HepG2 (cell line): ENCODE measurements at regions not wholly inside any gene's neighbourhood (a gene's known extent, or its start where the extent isn't known, plus 50 kb on each side); places are given as distances from the start of the nearest gene placed in this dataset.

ENCODE experiments used
- ATAC-seq: fragments of 200-7000 bp; cut with Tn5 transposase; 3 replicates; pipeline ENCODE4 v1.9.1; 2020; ENCODE audit warnings: mild to moderate bottlenecking, moderate library complexity
- BruUV-seq: library from RNA; stranded (reverse); fragments of 400-500 nt; replicated peaks from 2 replicates; lab custom pipeline; 2021; lab: Mats Ljungman, UMichigan
- CTCF ChIA-PET: fragments of 300-600 bp; formaldehyde crosslinking; extraction: SDS; loops from one replicate; lab custom pipeline; 2021; ENCODE audit warnings: low total read pairs, inconsistent platforms, low intra/inter-chr PET ratio; lab: Yijun Ruan, JAX
- POLR2A ChIA-PET: fragments of 350-600 bp; sonication (Branson Sonifier 250); formaldehyde crosslinking; loops from one replicate; lab custom pipeline; 2020; ENCODE audit warnings: antibody characterized with exemption, inconsistent platforms; lab: Yijun Ruan, JAX
- DNase-seq: peaks from one replicate; pipeline ENCODE4 v3.0.0-alpha.2; 2015; ENCODE audit warnings: low spot score
- FAIRE-seq: peaks from 3 replicates; lab custom pipeline; 2011; peaks lifted over from hg19 to GRCh38; lab: Jason Lieb, UNC
- H2AFZ ChIP-seq: one replicate; pipeline ENCODE4 v1.6.1; 2011; ENCODE audit warnings: low read length, inconsistent platforms
- H3K27ac ChIP-seq: fragments of 300-600 bp; 3 replicates; pipeline ENCODE4 v1.8.0; 2011; ENCODE audit warnings: mixed run types, mild to moderate bottlenecking, mixed read lengths, low read length, inconsistent platforms; ENCODE audit not compliant: insufficient read depth; ENCODE audit errors: extremely low read length
- H3K27me3 ChIP-seq, 2 experiments: fragments of 200-600 bp in 1 of 2; 2 replicates in 1 of 2; 3 replicates in 1 of 2; pipeline versions ENCODE4 v1.6.0 to v1.8.0; 2011; ENCODE audit warnings: low read length in 2 of 2, mild to moderate bottlenecking in 2 of 2, moderate library complexity in 2 of 2, inconsistent platforms in 1 of 2; ENCODE audit not compliant: insufficient read depth in 2 of 2, control insufficient read depth in 1 of 2
- H3K36me3 ChIP-seq, 2 experiments: fragments of 200-600 bp in 1 of 2; replicated peaks in 1 of 2; 2 replicates in 1 of 2; 3 replicates in 1 of 2; pipeline versions ENCODE4 v1.5.1 to v1.8.0; 2011; ENCODE audit warnings: low read length in 2 of 2, inconsistent platforms in 1 of 2; ENCODE audit not compliant: insufficient read depth in 2 of 2, control insufficient read depth in 1 of 2
- H3K4me1 ChIP-seq: 2 replicates; pipeline ENCODE4 v1.5.1; 2012; ENCODE audit warnings: low read length, inconsistent platforms; ENCODE audit not compliant: insufficient read depth
- H3K4me2 ChIP-seq: 2 replicates; pipeline ENCODE4 v1.6.0; 2011; ENCODE audit warnings: low read depth, low read length, inconsistent platforms
- H3K4me3 ChIP-seq, 3 experiments: fragments of 200-600 bp in 1 of 3; sonication (generic), shearing (Covaris generic) in 1 of 3; replicated peaks in 1 of 3; 2 replicates each; pipeline ENCODE4 v1.5.1; 2011 to 2016; ENCODE audit warnings: low read length in 3 of 3, inconsistent platforms in 2 of 3, low read depth in 2 of 3, mild to moderate bottlenecking in 2 of 3, control low read depth in 1 of 3, mixed read lengths in 1 of 3; ENCODE audit not compliant: insufficient read depth in 1 of 3
- H3K79me2 ChIP-seq: one replicate; pipeline ENCODE4 v1.6.1; 2011; ENCODE audit warnings: low read length, inconsistent platforms; ENCODE audit not compliant: insufficient read depth
- H3K9ac ChIP-seq: 2 replicates; pipeline ENCODE4 v1.6.0; 2011; ENCODE audit warnings: mild to moderate bottlenecking, low read depth, low read length, inconsistent platforms; ENCODE audit not compliant: insufficient read depth
- H3K9me3 ChIP-seq: 2 replicates; pipeline ENCODE4 v1.5.1; 2012; ENCODE audit warnings: mild to moderate bottlenecking, low read length
- H4K20me1 ChIP-seq: 2 replicates; pipeline ENCODE4 v1.6.0; 2011; ENCODE audit warnings: inconsistent platforms, mild to moderate bottlenecking, low read length, moderate library complexity; ENCODE audit not compliant: insufficient read depth
- AFF4 ChIP-seq: sonication (generic); formaldehyde crosslinking; IDR thresholded peaks from 2 replicates; pipeline ENCODE4 v1.4.0; 2020; ENCODE audit warnings: missing genetic modification reagents
- BCL3 ChIP-seq: sonication (generic); formaldehyde crosslinking; IDR thresholded peaks from 2 replicates; pipeline ENCODE4 v1.5.1; 2020; ENCODE audit warnings: mild to moderate bottlenecking, missing genetic modification reagents, moderate library complexity
- HNF1A ChIP-seq, 2 experiments: sonication (generic) in 1 of 2; formaldehyde crosslinking in 1 of 2; IDR thresholded peaks; 2 replicates each; pipeline versions ENCODE4 v1.4.0 to v1.6.1; 2016 to 2020; ENCODE audit warnings: borderline replicate concordance in 1 of 2, low read depth in 1 of 2, mild to moderate bottlenecking in 1 of 2, missing genetic modification reagents in 1 of 2
- HNRNPL ChIP-seq: fragments of 200-400 bp; formaldehyde crosslinking; IDR thresholded peaks from 2 replicates; pipeline ENCODE4 v1.6.1; 2017; ENCODE audit warnings: mild to moderate bottlenecking, low read depth, low read length
- KDM2A ChIP-seq: sonication (generic); formaldehyde crosslinking; IDR thresholded peaks from 2 replicates; pipeline ENCODE4 v1.4.0; 2020; ENCODE audit warnings: low read depth, missing genetic modification reagents, borderline replicate concordance
- NR1H2 ChIP-seq: sonication (generic); formaldehyde crosslinking; IDR thresholded peaks from 2 replicates; pipeline ENCODE4 v1.8.1; 2022; ENCODE audit warnings: low read depth, missing genetic modification reagents, borderline replicate concordance
- PBX2 ChIP-seq: IDR thresholded peaks from 2 replicates; pipeline ENCODE4 v1.6.1; 2016; ENCODE audit warnings: control low read depth
- PHF8 ChIP-seq: sonication (generic); formaldehyde crosslinking; IDR thresholded peaks from 2 replicates; pipeline ENCODE4 v1.5.0; 2020; ENCODE audit warnings: missing genetic modification reagents
- SSRP1 ChIP-seq: IDR thresholded peaks from 2 replicates; pipeline ENCODE4 v1.6.1; 2016; ENCODE audit warnings: control low read depth
- ZBTB43 ChIP-seq: sonication (generic); formaldehyde crosslinking; conservative IDR thresholded peaks from 2 replicates; pipeline ENCODE4 v1.4.0; 2020; ENCODE audit warnings: missing genetic modification reagents
- ZNF354B ChIP-seq: sonication (generic); formaldehyde crosslinking; IDR thresholded peaks from 2 replicates; pipeline ENCODE4 v1.8.0; 2022; ENCODE audit warnings: mild to moderate bottlenecking, missing genetic modification reagents
- ZNF569 ChIP-seq: sonication (generic); formaldehyde crosslinking; IDR thresholded peaks from 2 replicates; pipeline ENCODE4 v1.5.0; 2020; ENCODE audit warnings: mild to moderate bottlenecking, missing genetic modification reagents, moderate library complexity, borderline replicate concordance
- ZNF761 ChIP-seq: sonication (generic); formaldehyde crosslinking; conservative IDR thresholded peaks from 2 replicates; pipeline ENCODE4 v1.4.0; 2020; ENCODE audit warnings: mild to moderate bottlenecking, missing genetic modification reagents
- ZNF879 ChIP-seq: sonication (generic); formaldehyde crosslinking; IDR thresholded peaks from 2 replicates; pipeline ENCODE4 v1.8.1; 2023; ENCODE audit warnings: missing genetic modification reagents
- in situ Hi-C: cut with HindIII; loops from 2 replicates; pipeline ENCODE4 v1.10.0; 2017; ENCODE audit warnings: low pct_unique_long_range_greater_than_20kb; ENCODE audit not compliant: extremely low pct_ligation_motif_present
- intact Hi-C: fragments of 100-400 bp; cut with micrococcal nuclease; formaldehyde crosslinking; loops from one replicate; pipeline ENCODE4 v1.10.0; 2022; ENCODE audit not compliant: unreplicated experiment

- Histone ChIP-seq H3K9me3 (peaks cover 37% of the 10 kb centered on the region), H3K9ac (no peak overlapping the region), H3K4me2 (no peak overlapping the region), H3K79me2 (no peaks in the 10 kb centered on the region), H2AFZ (no peak overlapping the region), H3K4me3 (no peak overlapping the region), H3K27ac (no peak overlapping the region), H4K20me1 (no peaks in the 10 kb centered on the region), H3K36me3 (no peaks in the 10 kb centered on the region), H3K4me1 (no peaks in the 10 kb centered on the region), H3K27me3 (no peaks in the 10 kb centered on the region)
- DNase-seq: no peak
- intact Hi-C loops (no loop called here), in situ Hi-C loops (no loop called here)
- CTCF ChIA-PET: no interaction called here
- POLR2A ChIA-PET: no interaction called here
- BruUV-seq: no TSS peak
- no peak for FAIRE-seq
- ATAC-seq: no peak
- TF ChIP-seq ZNF879 (no peak), ZNF569 (CRISPR knock-in tag) (no peak), BCL3 (CRISPR knock-in tag) (no peak), ZBTB43 (CRISPR knock-in tag) (no peak), ZNF354B (CRISPR knock-in tag) (no peak), PHF8 (CRISPR knock-in tag) (no peak), AFF4 (CRISPR knock-in tag) (no peak), ZNF761 (CRISPR knock-in tag) (no peak), HNRNPL (no peak), HNF1A (IDR thresholded peaks at IDR 0.05; ENCODE audit: low read depth) (no peak), HNF1A (CRISPR knock-in tag; IDR thresholded peaks at IDR 0.05; ENCODE audit: borderline replicate concordance) (no peak), SSRP1 (no peak), PBX2 (CRISPR knock-in tag) (no peak), KDM2A (CRISPR knock-in tag) (no peak), NR1H2 (no peak)
These were observed 229.5 kb downstream of the CDH26 start for GRCh38 chr20:60187683-60188082.
